SH-SY5Y (cell line): ENCODE measurements at regions not wholly inside any gene's neighbourhood (a gene's known extent, or its start where the extent isn't known, plus 50 kb on each side); places are given as distances from the start of the nearest gene placed in this dataset.

ENCODE experiments used
- GATA2 ChIP-seq: IDR thresholded peaks from 2 replicates; pipeline ENCODE4 v1.6.1; 2011; ENCODE audit warnings: mild to moderate bottlenecking, low read depth, low read length
- GATA3 ChIP-seq: IDR thresholded peaks from 2 replicates; pipeline ENCODE4 v1.6.1; 2011; ENCODE audit warnings: low read depth, mild to moderate bottlenecking, low read length, moderate library complexity

DNA sequence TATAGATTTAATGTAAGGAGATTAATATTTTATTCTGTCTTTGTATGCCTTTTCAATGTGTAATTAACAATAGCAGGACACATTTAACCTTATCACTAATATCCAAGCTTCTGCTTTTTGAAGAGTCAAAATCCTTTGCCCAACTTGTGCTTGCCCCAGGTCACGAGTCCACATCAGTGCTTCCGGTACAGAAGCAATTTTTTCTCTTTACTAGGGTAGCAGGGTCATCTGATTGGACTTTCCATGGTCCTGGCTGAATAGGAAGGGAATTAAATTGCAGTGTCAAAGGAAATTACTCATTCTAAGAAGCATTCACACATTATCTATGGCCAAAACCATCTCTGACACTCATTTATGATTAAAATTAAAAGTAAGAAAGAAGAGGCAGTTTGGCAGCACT, 460.5 kb upstream of the ADGRL2 start:
- no peak for TF ChIP-seq GATA3
- no peak for TF ChIP-seq GATA2
